ENCODE measurements at regions not wholly inside any gene's neighbourhood (a gene's known extent, or its start where the extent isn't known, plus 50 kb on each side); places are given as distances from the start of the nearest gene placed in this dataset.

DNA sequence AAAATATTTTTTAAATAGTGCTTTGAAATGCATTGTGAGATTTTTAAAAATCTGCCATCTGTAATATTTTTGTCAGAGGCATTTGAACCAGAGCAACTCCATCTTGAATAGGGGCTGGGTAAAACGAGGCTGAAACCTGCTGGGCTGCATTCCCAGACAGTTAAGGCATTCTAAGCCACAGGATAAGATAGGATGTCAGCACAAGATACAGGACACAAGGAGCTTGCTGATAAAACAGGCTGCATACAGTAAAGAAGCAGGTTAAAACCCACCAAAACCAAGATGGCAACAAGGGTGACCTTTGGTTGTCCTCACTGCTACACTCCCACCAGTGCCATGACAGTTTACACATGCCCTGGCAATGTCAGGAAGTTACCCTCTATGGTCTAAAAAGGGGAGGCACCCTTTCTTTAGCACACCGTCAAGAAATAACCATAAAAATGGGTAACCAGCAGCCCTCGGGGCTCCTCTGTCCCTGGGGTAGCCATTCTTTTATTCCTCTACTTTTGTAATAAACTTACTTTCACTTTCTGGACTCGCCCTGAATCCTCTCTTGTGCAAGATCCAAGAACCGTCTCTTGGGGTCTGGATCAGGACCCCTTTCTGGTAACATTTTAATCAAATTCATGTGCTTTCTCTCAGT is 273.7 kb downstream of the SEMA3D start:
- Histone ChIP-seq H3K27me3 (no peaks in the 10 kb centered on the region), H3K27ac (no peak overlapping the region), H3K4me3 (no peak overlapping the region), H3K9me2 (replicated peaks; ENCODE audit: insufficient read depth) (no peaks in the 10 kb centered on the region), H3K36me3 (replicated peaks; ENCODE audit: insufficient read depth, low read depth) (no peaks in the 10 kb centered on the region), H3K4me1 (ENCODE audit: insufficient read depth) (peaks cover 9% of the 10 kb centered on the region), H3K4me2 (peak overlapping the region; percentile 11), H4K20me1 (ENCODE audit: insufficient read depth, poor library complexity, severe bottlenecking) (no peaks in the 10 kb centered on the region), H3K79me2 (no peaks in the 10 kb centered on the region), H3K9me3 (ENCODE audit: low read depth) (no peaks in the 10 kb centered on the region), H2AFZ (peak overlapping the region; percentile 31)
- DNase-seq (ENCODE audit: low spot score) = no peak
- TF ChIP-seq, protein P1, sequence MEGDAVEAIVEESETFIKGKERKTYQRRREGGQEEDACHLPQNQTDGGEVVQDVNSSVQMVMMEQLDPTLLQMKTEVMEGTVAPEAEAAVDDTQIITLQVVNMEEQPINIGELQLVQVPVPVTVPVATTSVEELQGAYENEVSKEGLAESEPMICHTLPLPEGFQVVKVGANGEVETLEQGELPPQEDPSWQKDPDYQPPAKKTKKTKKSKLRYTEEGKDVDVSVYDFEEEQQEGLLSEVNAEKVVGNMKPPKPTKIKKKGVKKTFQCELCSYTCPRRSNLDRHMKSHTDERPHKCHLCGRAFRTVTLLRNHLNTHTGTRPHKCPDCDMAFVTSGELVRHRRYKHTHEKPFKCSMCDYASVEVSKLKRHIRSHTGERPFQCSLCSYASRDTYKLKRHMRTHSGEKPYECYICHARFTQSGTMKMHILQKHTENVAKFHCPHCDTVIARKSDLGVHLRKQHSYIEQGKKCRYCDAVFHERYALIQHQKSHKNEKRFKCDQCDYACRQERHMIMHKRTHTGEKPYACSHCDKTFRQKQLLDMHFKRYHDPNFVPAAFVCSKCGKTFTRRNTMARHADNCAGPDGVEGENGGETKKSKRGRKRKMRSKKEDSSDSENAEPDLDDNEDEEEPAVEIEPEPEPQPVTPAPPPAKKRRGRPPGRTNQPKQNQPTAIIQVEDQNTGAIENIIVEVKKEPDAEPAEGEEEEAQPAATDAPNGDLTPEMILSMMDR (IDR thresholded peaks at IDR 0.05; ENCODE audit: poor library complexity) = no peak
- no peak for TF ChIP-seq EZH2phosphoT487 (IDR thresholded peaks at IDR 0.05; ENCODE audit: low read depth, severe bottlenecking, unreplicated experiment)
- TF ChIP-seq EZH2 (IDR thresholded peaks at IDR 0.05; ENCODE audit: borderline replicate concordance) = no peak
- WGBS (ENCODE audit: low lambda C conversion rate, missing lambda C conversion rate) = 59% methylated on average over 5 of the region's 5 CpGs

DNA sequence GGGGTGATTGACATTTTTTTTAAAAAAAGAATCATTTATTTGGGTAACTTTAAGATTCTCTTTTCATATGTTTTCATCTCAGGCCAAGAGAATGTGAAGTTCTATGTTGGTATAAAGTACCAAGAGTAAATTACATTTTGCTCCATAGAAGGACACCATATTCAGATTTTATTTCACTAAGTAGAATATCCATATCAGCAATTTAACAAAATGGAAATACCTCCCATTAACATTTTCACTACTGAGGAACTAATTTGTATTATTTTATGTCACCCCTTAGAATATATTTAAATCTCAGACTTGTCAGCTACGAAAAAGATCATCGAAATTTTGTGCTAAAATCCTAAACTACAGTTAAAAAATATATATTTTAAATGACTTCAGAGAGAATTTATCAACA is 274.3 kb downstream of the SEMA3D start:
- Histone ChIP-seq H3K9me2 (replicated peaks; ENCODE audit: insufficient read depth) (no peaks in the 10 kb centered on the region), H3K79me2 (no peaks in the 10 kb centered on the region), H3K36me3 (replicated peaks; ENCODE audit: insufficient read depth, low read depth) (no peaks in the 10 kb centered on the region), H2AFZ (no peak overlapping the region), H3K9me3 (ENCODE audit: low read depth) (no peaks in the 10 kb centered on the region), H3K27me3 (no peaks in the 10 kb centered on the region), H4K20me1 (ENCODE audit: insufficient read depth, poor library complexity, severe bottlenecking) (no peaks in the 10 kb centered on the region), H3K4me3 (no peak overlapping the region), H3K27ac (no peak overlapping the region), H3K4me2 (no peak overlapping the region), H3K4me1 (ENCODE audit: insufficient read depth) (peaks cover 9% of the 10 kb centered on the region)
- no peak for TF ChIP-seq EZH2 (IDR thresholded peaks at IDR 0.05; ENCODE audit: borderline replicate concordance)
- TF ChIP-seq EZH2phosphoT487 (IDR thresholded peaks at IDR 0.05; ENCODE audit: low read depth, severe bottlenecking, unreplicated experiment) = no peak
- TF ChIP-seq, protein P1 (IDR thresholded peaks at IDR 0.05; ENCODE audit: poor library complexity) = no peak
- 97% methylated on average over 2 of the region's 2 CpGs for WGBS (ENCODE audit: low lambda C conversion rate, missing lambda C conversion rate)
- no peak for DNase-seq (ENCODE audit: low spot score)

DNA sequence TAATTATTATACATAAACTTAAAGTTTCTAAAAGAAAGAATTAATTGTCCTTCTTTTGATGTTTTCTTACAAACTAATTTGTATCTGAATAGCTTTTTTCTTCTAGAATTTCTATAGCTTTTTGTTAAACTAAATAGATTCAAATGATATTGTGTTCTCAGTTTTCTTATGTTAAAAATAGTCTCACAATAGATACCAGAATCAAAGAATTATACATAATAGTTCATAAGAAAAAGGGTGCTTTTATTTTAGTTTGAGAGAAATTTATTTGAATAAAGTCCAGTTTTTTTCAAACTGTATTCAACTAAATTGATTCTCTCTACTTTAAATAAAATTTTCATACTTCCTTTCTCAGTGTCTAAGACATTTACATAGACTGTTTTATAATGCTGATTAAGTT is 274.8 kb downstream of the SEMA3D start:
- Histone ChIP-seq H3K36me3 (replicated peaks; ENCODE audit: insufficient read depth, low read depth) (no peaks in the 10 kb centered on the region), H3K27ac (no peak overlapping the region), H2AFZ (no peak overlapping the region), H3K9me2 (replicated peaks; ENCODE audit: insufficient read depth) (no peaks in the 10 kb centered on the region), H3K4me1 (ENCODE audit: insufficient read depth) (peaks cover 9% of the 10 kb centered on the region), H4K20me1 (ENCODE audit: insufficient read depth, poor library complexity, severe bottlenecking) (no peaks in the 10 kb centered on the region), H3K27me3 (no peaks in the 10 kb centered on the region), H3K9me3 (ENCODE audit: low read depth) (no peaks in the 10 kb centered on the region), H3K79me2 (no peaks in the 10 kb centered on the region), H3K4me3 (no peak overlapping the region), H3K4me2 (no peak overlapping the region)
- no peak for TF ChIP-seq EZH2 (IDR thresholded peaks at IDR 0.05; ENCODE audit: borderline replicate concordance)
- no peak for TF ChIP-seq EZH2phosphoT487 (IDR thresholded peaks at IDR 0.05; ENCODE audit: low read depth, severe bottlenecking, unreplicated experiment)
- TF ChIP-seq, protein P1 (IDR thresholded peaks at IDR 0.05; ENCODE audit: poor library complexity) = no peak
- DNase-seq (ENCODE audit: low spot score) = no peak
